ENCODE measurements at regions not wholly inside any gene's neighbourhood (a gene's known extent, or its start where the extent isn't known, plus 50 kb on each side); places are given as distances from the start of the nearest gene placed in this dataset.

GRCh38 chr2:235129850-235130249 lies 178.0 kb downstream of the SH3BP4 start:
- Histone ChIP-seq H3K4me1 (replicated peaks in 1 of 4; ENCODE audit: control insufficient read depth in 3 of 4, insufficient read depth in 4 of 4, low read length in 3 of 4) (peaks cover 0 to 5% (median 0%) of the 10 kb centered on the region in 4 experiments; a peak in 2 of 7 replicates), H3K18ac (ENCODE audit: extremely low read depth, low read length) (no peak overlapping the region), H3K23me2 (ENCODE audit: low read depth, low read length) (no peaks in the 10 kb centered on the region), H3K14ac (ENCODE audit: insufficient read length) (no peak overlapping the region), H3K9ac (replicated peaks in 1 of 4; ENCODE audit: extremely low read depth in 1 of 4, low read depth in 3 of 4, low read length in 3 of 4) (no peak overlapping the region), H3K79me2 (ENCODE audit: control insufficient read depth in 1 of 2, insufficient read depth in 2 of 2, low read length in 2 of 2) (no peaks in the 10 kb centered on the region), H3K36me3 (ENCODE audit: control insufficient read depth in 2 of 4, insufficient read depth in 4 of 4, low read length in 3 of 4) (no peaks in the 10 kb centered on the region), H3K4me3 (ENCODE audit: extremely low read depth in 1 of 4, insufficient read depth in 2 of 4, low read depth in 3 of 4, low read length in 4 of 4) (no peak overlapping the region), H3K4ac (replicated peaks; ENCODE audit: insufficient read length, low read depth, low read length) (no peak overlapping the region), H2BK120ac (replicated peaks; ENCODE audit: low read depth, low read length) (no peak overlapping the region), H4K91ac (replicated peaks; ENCODE audit: insufficient read length, low read length) (no peak overlapping the region), H3K27ac (ENCODE audit: low read depth, low read length) (no peak overlapping the region), H2AFZ (ENCODE audit: low read length) (no peak overlapping the region), H2BK5ac (ENCODE audit: low read depth, low read length) (no peak overlapping the region), H4K5ac (ENCODE audit: insufficient read length, low read depth, low read length) (no peak overlapping the region), H4K8ac (ENCODE audit: extremely low read depth, insufficient read depth, low read length) (no peak overlapping the region), H2AK5ac (ENCODE audit: low read depth, low read length) (no peak overlapping the region), H3K27me3 (replicated peaks in 1 of 4; ENCODE audit: control insufficient read depth in 3 of 4, extremely low read depth in 1 of 4, insufficient read depth in 3 of 4, low read length in 3 of 4) (peaks cover 13 to 50% (median 32%) of the 10 kb centered on the region in 4 experiments), H3K23ac (ENCODE audit: insufficient read length) (no peak overlapping the region), H3K79me1 (ENCODE audit: low read depth, low read length) (no peaks in the 10 kb centered on the region), H2BK12ac (ENCODE audit: low read depth, low read length) (no peak overlapping the region), H2BK20ac (ENCODE audit: low read length) (no peak overlapping the region), H3K56ac (replicated peaks; ENCODE audit: insufficient read length, low read depth, low read length) (no peak overlapping the region), H3K9me3 (ENCODE audit: insufficient read depth in 2 of 2, low read depth in 1 of 2, low read length in 1 of 2) (no peaks in the 10 kb centered on the region), H3K4me2 (ENCODE audit: insufficient read depth in 1 of 2, low read depth in 2 of 2, low read length in 2 of 2) (no peak overlapping the region), H4K20me1 (replicated peaks in 1 of 2; ENCODE audit: control insufficient read depth in 1 of 2, insufficient read depth in 2 of 2, low read length in 2 of 2) (no peaks in the 10 kb centered on the region), H2BK15ac (ENCODE audit: low read length) (no peak overlapping the region)
- no peak for DNase-seq (ENCODE audit: low read depth in 1 of 2, low spot score in 2 of 2)
- 74% methylated on average over 5 of the region's 5 CpGs; no CpG with 5 or more reads in 1 of the 2 experiments for WGBS, 2 experiments (ENCODE audit: extremely low coverage in 1 of 2, insufficient coverage in 1 of 2, insufficient read length in 1 of 2, insufficient replicate concordance in 2 of 2, low coverage in 1 of 2, low lambda C conversion rate in 2 of 2, missing lambda C conversion rate in 1 of 2)
- TF ChIP-seq MAFK (IDR thresholded peaks at IDR 0.05; ENCODE audit: low read depth, low read length), result no peak
- no peak for TF ChIP-seq KDM1A (IDR thresholded peaks at IDR 0.05; ENCODE audit: borderline replicate concordance, low read length)
- TF ChIP-seq TAF7 (optimal IDR thresholded peaks at IDR 0.05; ENCODE audit: borderline replicate concordance, low read depth, low read length), result no peak
- POLR2A ChIA-PET (ENCODE audit: partially characterized antibody), result interaction anchor here (0.6 kb wide), 1 partner anchor 407 kb away, joined by 3 read pairs; no protein-coding TSS in a partner anchor
- no peak for FAIRE-seq
- CTCF ChIA-PET (ENCODE audit: partially characterized antibody), result interaction anchor here (0.6 to 1.0 kb wide), 3 partner anchors 241 to 1145 kb away, joined by 3 to 5 read pairs (median 3); no protein-coding TSS in a partner anchor
